Skeletal muscle cell (primary cell): ENCODE measurements at regions not wholly inside any gene's neighbourhood (a gene's known extent, or its start where the extent isn't known, plus 50 kb on each side); places are given as distances from the start of the nearest gene placed in this dataset.
A peak's percentile ranks its signal among the peaks of the same experiment; 100 is the strongest.

Experiments
- DNase-seq: peaks from one replicate; pipeline ENCODE4 v3.0.0-alpha.2; 2010; ENCODE audit warnings: low read depth
- H3K4me3 ChIP-seq: 2 replicates; pipeline ENCODE4 v1.5.1; 2011; ENCODE audit warnings: low read depth, mild to moderate bottlenecking, control low read depth, low read length, moderate library complexity

- peak; percentile 59 for DNase-seq
- H3K4me3 ChIP-seq, result no peak overlapping the region
These were observed 218.2 kb downstream of the RBM43 start for GRCh38 chr2:151043484-151043883.

GRCh38 chr2:151042964-151043363 lies 218.7 kb downstream of the RBM43 start:
- H3K4me3 ChIP-seq, result no peak overlapping the region
- DNase-seq, result no peak

- H3K4me3 ChIP-seq, result no peak overlapping the region
- peak; percentile 31 for DNase-seq
These were observed 221.6 kb downstream of the RBM43 start for GRCh38 chr2:151040039-151040438.

GRCh38 chr2:151038516-151038915 lies 223.1 kb downstream of the RBM43 start:
- DNase-seq, result no peak
- H3K4me3 ChIP-seq, result no peak overlapping the region

- no peak for DNase-seq
- no peak overlapping the region for H3K4me3 ChIP-seq
These were observed 224.2 kb downstream of the RBM43 start for GRCh38 chr2:151037434-151037833.

GRCh38 chr2:151033271-151034248 lies 228.1 kb downstream of the RBM43 start:
- DNase-seq, result no peak
- no peak overlapping the region for H3K4me3 ChIP-seq

GRCh38 chr2:151032741-151033191 lies 228.9 kb downstream of the RBM43 start:
- H3K4me3 ChIP-seq, result no peak overlapping the region
- DNase-seq, result peak; percentile 80

- no peak for DNase-seq
- H3K4me3 ChIP-seq, result no peak overlapping the region
These were observed 230.9 kb downstream of the RBM43 start for GRCh38 chr2:151030663-151031230.

- no peak overlapping the region for H3K4me3 ChIP-seq
- DNase-seq, result peak; percentile 85
These were observed 232.1 kb downstream of the RBM43 start for GRCh38 chr2:151029406-151030157.

- DNase-seq, result peak; percentile 23
- H3K4me3 ChIP-seq, result no peak overlapping the region
These were observed 232.9 kb downstream of the RBM43 start for GRCh38 chr2:151028691-151029176.

- DNase-seq, result no peak
- no peak overlapping the region for H3K4me3 ChIP-seq
These were observed 234.5 kb downstream of the RBM43 start for GRCh38 chr2:151027151-151027550.

GRCh38 chr2:151025816-151026215 lies 235.8 kb downstream of the RBM43 start:
- no peak for DNase-seq
- no peak overlapping the region for H3K4me3 ChIP-seq

GRCh38 chr2:151024696-151025251 lies 236.9 kb downstream of the RBM43 start:
- no peak overlapping the region for H3K4me3 ChIP-seq
- DNase-seq, result no peak

- DNase-seq, result no peak
- no peak overlapping the region for H3K4me3 ChIP-seq
These were observed 239.8 kb downstream of the RBM43 start for GRCh38 chr2:151021747-151022452.

GRCh38 chr2:151020411-151020810 lies 241.3 kb downstream of the RBM43 start:
- no peak for DNase-seq

GRCh38 chr2:151009437-151010175 lies 252.1 kb downstream of the RBM43 start:
- DNase-seq, result no peak
- H3K4me3 ChIP-seq, result no peak overlapping the region

More at GRCh38 chr2:151020411-151020810, 241.3 kb downstream of the RBM43 start:
- no peak overlapping the region for H3K4me3 ChIP-seq

- peak; percentile 12 for DNase-seq
These were observed 254.3 kb downstream of the RBM43 start for GRCh38 chr2:151007365-151007764.

GRCh38 chr2:151002959-151003600 lies 258.6 kb downstream of the RBM43 start:
- no peak for DNase-seq
- H3K4me3 ChIP-seq, result no peak overlapping the region

More at GRCh38 chr2:151007365-151007764, 254.3 kb downstream of the RBM43 start:
- no peak overlapping the region for H3K4me3 ChIP-seq
